GM19467 (cell line): ENCODE measurements at regions not wholly inside any gene's neighbourhood (a gene's known extent, or its start where the extent isn't known, plus 50 kb on each side); places are given as distances from the start of the nearest gene placed in this dataset.

Experiments used
- ATAC-seq: cut with Tn5 transposase; IDR thresholded peaks from one replicate; pipeline ENCODE4 v1.9.1; 2021; ENCODE audit warnings: mild to moderate bottlenecking, moderate library complexity; ENCODE audit not compliant: unreplicated experiment

DNA sequence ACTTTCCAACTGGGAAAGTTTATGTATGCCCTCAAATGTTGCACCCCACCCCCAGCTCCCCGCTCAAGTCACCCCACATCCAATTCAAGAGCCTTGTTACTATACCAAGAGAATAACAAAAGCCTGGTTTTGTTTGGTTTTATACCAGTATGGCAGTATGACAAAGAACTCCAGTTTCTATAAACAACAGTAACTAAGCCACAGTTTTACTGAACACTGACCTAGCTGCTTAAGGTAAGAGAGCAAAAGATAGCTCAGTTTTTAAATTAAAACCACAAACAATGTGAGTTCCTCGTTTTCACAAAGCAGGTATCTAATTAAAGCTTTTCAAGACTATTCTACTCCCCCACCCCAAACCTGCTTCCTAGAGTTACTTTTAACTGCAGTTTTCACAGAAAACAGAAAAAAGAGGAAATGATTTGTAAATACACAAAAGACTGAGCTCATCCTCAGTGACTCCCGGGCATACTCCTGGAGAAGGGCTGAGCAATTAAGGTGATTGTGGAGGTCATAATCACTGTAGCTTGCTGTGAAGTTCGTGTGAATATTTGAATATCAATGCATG is 59.3 kb upstream of the LHX8 start:
- no peak for ATAC-seq

DNA sequence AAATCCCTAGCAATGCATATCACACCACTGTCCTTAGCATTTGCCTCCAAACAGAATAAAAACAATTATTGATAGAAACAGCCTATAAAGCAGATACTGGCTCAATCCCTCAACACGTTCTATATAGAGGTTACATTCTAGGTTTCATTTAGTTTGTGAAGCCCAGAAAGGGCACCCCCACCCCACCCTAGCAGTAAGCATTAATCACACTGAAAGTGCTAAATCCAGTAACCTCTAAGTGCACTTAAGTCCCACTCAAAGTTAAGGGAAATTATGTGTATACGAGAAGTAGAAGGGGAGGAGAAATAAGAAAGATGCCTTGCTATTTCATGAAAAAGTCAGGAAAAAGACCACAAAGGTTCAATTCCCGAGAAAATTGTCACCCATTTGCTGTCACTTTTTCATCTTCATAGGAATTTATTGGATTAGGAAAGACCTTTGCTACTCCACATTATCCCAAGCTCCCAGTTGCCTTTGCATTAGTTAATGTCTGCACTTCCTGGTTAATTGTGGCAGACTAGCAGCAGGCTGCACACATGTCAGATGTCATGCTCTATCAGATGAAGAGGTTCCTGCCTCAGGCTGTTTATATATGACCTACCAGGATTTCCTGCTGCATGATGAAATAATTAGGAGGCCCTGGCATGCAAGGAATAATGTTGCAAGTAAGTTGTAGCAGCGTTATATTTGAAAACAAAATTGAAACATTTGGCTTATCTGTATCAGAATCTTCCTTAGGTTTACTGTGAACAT is 54.5 kb upstream of the LHX8 start:
- no peak for ATAC-seq

DNA sequence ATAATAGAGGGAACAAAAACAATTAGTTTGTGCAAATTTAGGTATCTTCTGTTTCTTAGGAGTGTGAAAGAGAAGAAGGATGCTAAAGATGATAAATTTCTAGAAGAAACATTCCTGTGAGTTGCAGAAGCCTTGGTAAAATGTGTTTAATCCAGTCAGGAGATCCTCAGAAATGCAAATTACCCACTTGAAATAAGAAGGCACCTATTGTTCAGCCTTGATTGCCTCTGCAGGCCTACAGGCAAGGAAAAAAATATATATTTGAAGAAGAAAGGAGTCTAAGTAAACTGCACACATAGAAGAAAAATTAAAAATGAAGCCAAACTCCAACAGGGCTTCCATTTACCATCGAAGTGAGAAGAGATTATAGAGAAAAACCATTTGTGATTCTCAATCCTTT is 51.0 kb upstream of the LHX8 start:
- ATAC-seq, result no peak

DNA sequence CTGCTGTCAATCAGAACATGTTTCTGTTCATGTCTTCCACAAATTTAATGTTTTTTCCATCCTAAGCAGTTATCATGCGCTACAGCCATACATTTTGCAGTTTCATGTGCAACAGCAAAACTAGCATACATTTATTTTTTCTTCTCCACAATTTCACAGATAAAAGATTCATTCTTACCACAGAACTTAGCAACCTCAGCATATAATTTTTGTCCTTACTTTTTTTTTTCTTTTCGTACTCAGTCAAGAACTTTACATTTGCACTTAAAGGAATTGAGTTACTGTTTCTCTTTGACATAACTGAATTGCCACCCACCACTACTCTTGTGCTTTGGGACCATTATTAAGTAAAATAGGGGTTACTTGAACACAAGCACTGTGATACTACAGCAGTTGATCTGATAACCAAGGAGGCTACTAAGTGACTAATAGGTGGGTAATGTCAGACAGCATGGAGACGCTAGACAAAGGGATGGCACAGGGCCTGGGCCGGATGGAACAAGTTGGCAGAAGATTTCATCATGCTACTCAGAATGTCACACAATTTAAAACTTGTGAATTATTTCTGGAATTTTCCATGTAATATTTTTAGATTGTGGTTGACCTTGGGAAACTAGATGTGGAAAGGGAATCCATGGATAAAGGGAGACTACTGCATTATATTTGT is 50.2 kb upstream of the LHX8 start:
- ATAC-seq, result no peak
